ENCODE measurements at regions not wholly inside any gene's neighbourhood (a gene's known extent, or its start where the extent isn't known, plus 50 kb on each side); places are given as distances from the start of the nearest gene placed in this dataset.

DNA sequence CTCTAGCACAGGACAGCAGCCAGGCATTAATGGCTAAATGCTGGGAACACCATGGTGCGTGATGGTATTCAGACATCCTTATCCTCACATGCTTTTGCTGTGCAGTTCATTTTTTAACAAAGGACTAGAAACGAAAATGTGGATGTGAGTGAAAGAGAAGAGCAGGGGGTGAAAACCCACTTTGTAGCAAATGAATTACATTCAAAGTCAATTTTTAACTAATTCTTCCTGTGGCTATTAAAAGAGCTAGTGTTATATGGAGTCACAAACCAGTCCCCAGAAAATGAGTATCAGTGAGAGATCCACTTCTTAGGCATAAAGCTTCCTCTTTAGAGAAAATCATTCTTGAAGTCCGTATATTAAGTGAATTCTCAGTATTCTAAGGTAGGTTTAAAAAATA lies 592.0 kb upstream of the LMO3 start:
- intact Hi-C loops (cut with micrococcal nuclease) (no loop called here), in situ Hi-C loops (cut with MboI) (no loop called here)
- ChIA-PET CTCF (ENCODE audit: low intra/inter-chr PET ratio) (no interaction called here), POLR2A (no interaction called here)
- Histone ChIP-seq H3K4me1 (replicated peaks in 1 of 2; ENCODE audit: control insufficient read depth in 2 of 2, insufficient read depth in 2 of 2, low read length in 2 of 2) (no peaks in the 10 kb centered on the region), H4K20me1 (replicated peaks; ENCODE audit: control insufficient read depth, insufficient read depth, low read length) (no peaks in the 10 kb centered on the region), H3K9me3 (replicated peaks; ENCODE audit: control insufficient read depth, insufficient read depth, low read depth, low read length) (no peaks in the 10 kb centered on the region), H2AFZ (ENCODE audit: low read depth, low read length) (no peak overlapping the region), H3K79me2 (ENCODE audit: control insufficient read depth, insufficient read depth, low read length) (no peaks in the 10 kb centered on the region), H3K9me1 (ENCODE audit: control insufficient read depth, insufficient read depth, low read length) (no peaks in the 10 kb centered on the region), H3K27ac (ENCODE audit: extremely low read depth, low read depth, low read length) (no peak overlapping the region), H3K4me2 (ENCODE audit: insufficient read depth, low read length) (no peak overlapping the region), H3K4me3 (no peak overlapping the region), H3K27me3 (ENCODE audit: control insufficient read depth in 2 of 2, insufficient read depth in 2 of 2, low read length in 2 of 2) (no peaks in the 10 kb centered on the region), H3K9ac (ENCODE audit: insufficient read depth in 1 of 2, low read depth in 2 of 2, low read length in 2 of 2) (no peak overlapping the region), H3K36me3 (ENCODE audit: control insufficient read depth, insufficient read depth, low read length) (no peaks in the 10 kb centered on the region)
- no TSS peak for BruUV-seq (replicated peaks)
- ATAC-seq (no peak), DNase-seq (ENCODE audit: extremely low read depth in 1 of 4, low spot score in 3 of 4) (no peak), FAIRE-seq (no peak)
- TF ChIP-seq RFX7 (CRISPR knock-in tag; IDR thresholded peaks at IDR 0.05) (no peak), MTA2 (IDR thresholded peaks at IDR 0.05; ENCODE audit: low read depth) (no peak), ZNF23 (CRISPR knock-in tag; IDR thresholded peaks at IDR 0.05) (no peak), ZNF224 (CRISPR knock-in tag; IDR thresholded peaks at IDR 0.05) (no peak), TARDBP (IDR thresholded peaks at IDR 0.05) (no peak), LEF1 (IDR thresholded peaks at IDR 0.05) (no peak), EHMT2 (IDR thresholded peaks at IDR 0.05) (no peak), ZNF311 (CRISPR knock-in tag; IDR thresholded peaks at IDR 0.05) (no peak), RBM39 (optimal IDR thresholded peaks at IDR 0.05; ENCODE audit: low read depth, low read length) (no peak), SMARCE1 (IDR thresholded peaks at IDR 0.05) (no peak), PURB (CRISPR knock-in tag; IDR thresholded peaks at IDR 0.05; ENCODE audit: low read depth) (no peak), ZNF445 (CRISPR knock-in tag; IDR thresholded peaks at IDR 0.05; ENCODE audit: low read depth) (no peak), HIVEP1 (CRISPR knock-in tag; IDR thresholded peaks at IDR 0.05) (no peak), GABPA (tag; conservative IDR thresholded peaks at IDR 0.05; ENCODE audit: low read depth) (no peak)
- TF ChIP-seq, protein P1, sequence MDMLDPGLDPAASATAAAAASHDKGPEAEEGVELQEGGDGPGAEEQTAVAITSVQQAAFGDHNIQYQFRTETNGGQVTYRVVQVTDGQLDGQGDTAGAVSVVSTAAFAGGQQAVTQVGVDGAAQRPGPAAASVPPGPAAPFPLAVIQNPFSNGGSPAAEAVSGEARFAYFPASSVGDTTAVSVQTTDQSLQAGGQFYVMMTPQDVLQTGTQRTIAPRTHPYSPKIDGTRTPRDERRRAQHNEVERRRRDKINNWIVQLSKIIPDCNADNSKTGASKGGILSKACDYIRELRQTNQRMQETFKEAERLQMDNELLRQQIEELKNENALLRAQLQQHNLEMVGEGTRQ (CRISPR knock-in tag; IDR thresholded peaks at IDR 0.05): no peak
- TF ChIP-seq, protein P2, sequence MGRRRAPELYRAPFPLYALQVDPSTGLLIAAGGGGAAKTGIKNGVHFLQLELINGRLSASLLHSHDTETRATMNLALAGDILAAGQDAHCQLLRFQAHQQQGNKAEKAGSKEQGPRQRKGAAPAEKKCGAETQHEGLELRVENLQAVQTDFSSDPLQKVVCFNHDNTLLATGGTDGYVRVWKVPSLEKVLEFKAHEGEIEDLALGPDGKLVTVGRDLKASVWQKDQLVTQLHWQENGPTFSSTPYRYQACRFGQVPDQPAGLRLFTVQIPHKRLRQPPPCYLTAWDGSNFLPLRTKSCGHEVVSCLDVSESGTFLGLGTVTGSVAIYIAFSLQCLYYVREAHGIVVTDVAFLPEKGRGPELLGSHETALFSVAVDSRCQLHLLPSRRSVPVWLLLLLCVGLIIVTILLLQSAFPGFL (CRISPR knock-in tag; IDR thresholded peaks at IDR 0.05): no peak
- TF ChIP-seq, protein P3, sequence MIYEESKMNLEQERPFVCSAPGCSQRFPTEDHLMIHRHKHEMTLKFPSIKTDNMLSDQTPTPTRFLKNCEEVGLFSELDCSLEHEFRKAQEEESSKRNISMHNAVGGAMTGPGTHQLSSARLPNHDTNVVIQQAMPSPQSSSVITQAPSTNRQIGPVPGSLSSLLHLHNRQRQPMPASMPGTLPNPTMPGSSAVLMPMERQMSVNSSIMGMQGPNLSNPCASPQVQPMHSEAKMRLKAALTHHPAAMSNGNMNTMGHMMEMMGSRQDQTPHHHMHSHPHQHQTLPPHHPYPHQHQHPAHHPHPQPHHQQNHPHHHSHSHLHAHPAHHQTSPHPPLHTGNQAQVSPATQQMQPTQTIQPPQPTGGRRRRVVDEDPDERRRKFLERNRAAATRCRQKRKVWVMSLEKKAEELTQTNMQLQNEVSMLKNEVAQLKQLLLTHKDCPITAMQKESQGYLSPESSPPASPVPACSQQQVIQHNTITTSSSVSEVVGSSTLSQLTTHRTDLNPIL (CRISPR knock-in tag; IDR thresholded peaks at IDR 0.05): no peak
- TF ChIP-seq, protein P4, sequence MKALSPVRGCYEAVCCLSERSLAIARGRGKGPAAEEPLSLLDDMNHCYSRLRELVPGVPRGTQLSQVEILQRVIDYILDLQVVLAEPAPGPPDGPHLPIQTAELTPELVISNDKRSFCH (CRISPR knock-in tag; IDR thresholded peaks at IDR 0.05): no peak
- TF ChIP-seq, protein P4 (tag; IDR thresholded peaks at IDR 0.05): no peak
- TF ChIP-seq, protein P5, sequence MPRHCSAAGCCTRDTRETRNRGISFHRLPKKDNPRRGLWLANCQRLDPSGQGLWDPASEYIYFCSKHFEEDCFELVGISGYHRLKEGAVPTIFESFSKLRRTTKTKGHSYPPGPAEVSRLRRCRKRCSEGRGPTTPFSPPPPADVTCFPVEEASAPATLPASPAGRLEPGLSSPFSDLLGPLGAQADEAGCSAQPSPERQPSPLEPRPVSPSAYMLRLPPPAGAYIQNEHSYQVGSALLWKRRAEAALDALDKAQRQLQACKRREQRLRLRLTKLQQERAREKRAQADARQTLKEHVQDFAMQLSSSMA (CRISPR knock-in tag; IDR thresholded peaks at IDR 0.05): no peak
- 0% methylated on average over 3 of the region's 3 CpGs for WGBS (ENCODE audit: insufficient coverage, low coverage, missing lambda C conversion rate)

All from K562 (cell line).